Type B pancreatic cell (in vitro differentiated cells): ENCODE measurements at regions not wholly inside any gene's neighbourhood (a gene's known extent, or its start where the extent isn't known, plus 50 kb on each side); places are given as distances from the start of the nearest gene placed in this dataset.

ENCODE experiments used
- DNase-seq: peaks from one replicate; pipeline ENCODE4 v3.0.0; 2021; ENCODE audit warnings: mixed read lengths; ENCODE audit not compliant: unreplicated experiment; ENCODE audit errors: extremely low spot score
- H3K27ac Mint-ChIP-seq: 2 replicates; pipeline ENCODE4 v1.8.0; 2021; ENCODE audit warnings: mild to moderate bottlenecking, mixed read lengths
- H3K27me3 Mint-ChIP-seq: 2 replicates; pipeline ENCODE4 v1.8.0; 2021; ENCODE audit warnings: mixed read lengths
- H3K36me3 Mint-ChIP-seq: 2 replicates; pipeline ENCODE4 v1.8.0; 2021; ENCODE audit warnings: mixed read lengths
- H3K4me1 Mint-ChIP-seq: one replicate; pipeline ENCODE4 v1.8.0; 2021; ENCODE audit warnings: mixed read lengths; ENCODE audit not compliant: unreplicated experiment
- H3K4me3 Mint-ChIP-seq: 2 replicates; pipeline ENCODE4 v1.8.0; 2021; ENCODE audit warnings: mild to moderate bottlenecking, mixed read lengths
- H3K9me3 Mint-ChIP-seq: 2 replicates; pipeline ENCODE4 v1.8.0; 2021; ENCODE audit warnings: mixed read lengths
- CTCF ChIP-seq: fragments of 200-600 bp; sonication (generic); conservative IDR thresholded peaks from 2 replicates; pipeline ENCODE4 v1.5.0; 2021; ENCODE audit warnings: antibody characterized with exemption, mild to moderate bottlenecking

- Mint-ChIP-seq H3K27me3 (no peaks in the 10 kb centered on the region), H3K4me3 (no peak overlapping the region), H3K27ac (no peak overlapping the region), H3K9me3 (no peaks in the 10 kb centered on the region), H3K36me3 (no peaks in the 10 kb centered on the region), H3K4me1 (peaks cover 32% of the 10 kb centered on the region)
- no peak for DNase-seq
- no peak for TF ChIP-seq CTCF
Measured at GRCh38 chr1:83100133-83100532, 898.8 kb downstream of the TTLL7 start.

- peaks cover 4% of the 10 kb centered on the region for H3K9me3 Mint-ChIP-seq
- peaks cover 38% of the 10 kb centered on the region for H3K4me1 Mint-ChIP-seq
- TF ChIP-seq CTCF = no peak
- peak overlapping the region; percentile 40 for H3K4me3 Mint-ChIP-seq
- no peaks in the 10 kb centered on the region for H3K27me3 Mint-ChIP-seq
- peak overlapping the region; percentile 89 for H3K27ac Mint-ChIP-seq
- no peaks in the 10 kb centered on the region for H3K36me3 Mint-ChIP-seq
- DNase-seq = no peak
Measured at GRCh38 chr1:83098791-83099190, 900.1 kb downstream of the TTLL7 start.

GRCh38 chr1:83098131-83098530 is 900.8 kb downstream of the TTLL7 start:
- Mint-ChIP-seq H3K4me1 (peaks cover 35% of the 10 kb centered on the region), H3K4me3 (peak overlapping the region; percentile 4), H3K27ac (peak overlapping the region; percentile 89), H3K9me3 (peaks cover 4% of the 10 kb centered on the region), H3K27me3 (no peaks in the 10 kb centered on the region), H3K36me3 (no peaks in the 10 kb centered on the region)
- no peak for DNase-seq
- no peak for TF ChIP-seq CTCF

- peaks cover 31% of the 10 kb centered on the region for H3K4me1 Mint-ChIP-seq
- DNase-seq = no peak
- H3K27ac Mint-ChIP-seq = peak overlapping the region; percentile 89
- no peak overlapping the region for H3K4me3 Mint-ChIP-seq
- no peak for TF ChIP-seq CTCF
- H3K27me3 Mint-ChIP-seq = no peaks in the 10 kb centered on the region
- H3K36me3 Mint-ChIP-seq = no peaks in the 10 kb centered on the region
- peaks cover 4% of the 10 kb centered on the region for H3K9me3 Mint-ChIP-seq
Measured at GRCh38 chr1:83097715-83098114, 901.2 kb downstream of the TTLL7 start.

GRCh38 chr1:83095570-83095969 is 903.4 kb downstream of the TTLL7 start:
- TF ChIP-seq CTCF = no peak
- peaks cover 4% of the 10 kb centered on the region for H3K9me3 Mint-ChIP-seq
- no peak overlapping the region for H3K4me3 Mint-ChIP-seq
- H3K4me1 Mint-ChIP-seq = peaks cover 12% of the 10 kb centered on the region
- H3K36me3 Mint-ChIP-seq = no peaks in the 10 kb centered on the region
- H3K27me3 Mint-ChIP-seq = no peaks in the 10 kb centered on the region
- no peak for DNase-seq
- H3K27ac Mint-ChIP-seq = no peak overlapping the region

- Mint-ChIP-seq H3K9me3 (peaks cover 4% of the 10 kb centered on the region), H3K27me3 (no peaks in the 10 kb centered on the region), H3K4me1 (peaks cover 13% of the 10 kb centered on the region), H3K27ac (no peak overlapping the region), H3K4me3 (no peak overlapping the region), H3K36me3 (no peaks in the 10 kb centered on the region)
- DNase-seq = no peak
- no peak for TF ChIP-seq CTCF
Measured at GRCh38 chr1:83090195-83090594, 908.7 kb downstream of the TTLL7 start.
